Fibroblast of pulmonary artery (primary cell): ENCODE measurements at regions not wholly inside any gene's neighbourhood (a gene's known extent, or its start where the extent isn't known, plus 50 kb on each side); places are given as distances from the start of the nearest gene placed in this dataset.

Source experiments
- DNase-seq: peaks from one replicate; pipeline ENCODE4 v3.0.0-alpha.2; 2010; ENCODE audit warnings: low read depth
- H3K4me3 ChIP-seq: replicated peaks from 2 replicates; pipeline ENCODE4 v1.5.1; 2011; ENCODE audit warnings: low read depth, mild to moderate bottlenecking, control low read depth, low read length, moderate library complexity
- CTCF ChIP-seq: IDR thresholded peaks from 2 replicates; pipeline ENCODE4 v1.5.1; 2011; ENCODE audit warnings: mild to moderate bottlenecking, control low read depth, low read length, inconsistent platforms; ENCODE audit errors: missing control alignments

- TF ChIP-seq CTCF: no peak
Measured at GRCh38 chr18:67957684-67958083, 441.2 kb upstream of the DSEL start.

GRCh38 chr18:67954594-67954993 is 438.1 kb upstream of the DSEL start:
- TF ChIP-seq CTCF: no peak
- no peak overlapping the region for H3K4me3 ChIP-seq
- DNase-seq: no peak

More at GRCh38 chr18:67957684-67958083, 441.2 kb upstream of the DSEL start:
- no peak overlapping the region for H3K4me3 ChIP-seq
- DNase-seq: no peak

- H3K4me3 ChIP-seq: no peak overlapping the region
- peak; percentile 2 for DNase-seq
- TF ChIP-seq CTCF: no peak
Measured at GRCh38 chr18:67951137-67951536, 434.6 kb upstream of the DSEL start.

GRCh38 chr18:67938660-67939059 is 422.1 kb upstream of the DSEL start:
- no peak overlapping the region for H3K4me3 ChIP-seq
- no peak for TF ChIP-seq CTCF
- DNase-seq: peak; percentile 7

GRCh38 chr18:67935638-67936037 is 419.1 kb upstream of the DSEL start:
- DNase-seq: no peak

GRCh38 chr18:67933271-67933670 is 416.8 kb upstream of the DSEL start:
- no peak for TF ChIP-seq CTCF
- no peak for DNase-seq
- H3K4me3 ChIP-seq: no peak overlapping the region

More at GRCh38 chr18:67935638-67936037, 419.1 kb upstream of the DSEL start:
- no peak for TF ChIP-seq CTCF
- H3K4me3 ChIP-seq: no peak overlapping the region

- no peak for TF ChIP-seq CTCF
- DNase-seq: no peak
- no peak overlapping the region for H3K4me3 ChIP-seq
Measured at GRCh38 chr18:67932271-67932670, 415.8 kb upstream of the DSEL start.
